ACHN (cell line): ENCODE measurements at regions not wholly inside any gene's neighbourhood (a gene's known extent, or its start where the extent isn't known, plus 50 kb on each side); places are given as distances from the start of the nearest gene placed in this dataset.
A peak's percentile ranks its signal among the peaks of the same experiment; 100 is the strongest.

Source experiments
- DNase-seq: peaks from one replicate; pipeline ENCODE4 v3.0.0-alpha.2; 2015
- in situ Hi-C: cut with HindIII; loops from 2 replicates; pipeline ENCODE4 v1.10.0; 2017; ENCODE audit warnings: low sequenced_read_pairs, low pct_ligation_motif_present, low pct_unique_long_range_greater_than_20kb

DNA sequence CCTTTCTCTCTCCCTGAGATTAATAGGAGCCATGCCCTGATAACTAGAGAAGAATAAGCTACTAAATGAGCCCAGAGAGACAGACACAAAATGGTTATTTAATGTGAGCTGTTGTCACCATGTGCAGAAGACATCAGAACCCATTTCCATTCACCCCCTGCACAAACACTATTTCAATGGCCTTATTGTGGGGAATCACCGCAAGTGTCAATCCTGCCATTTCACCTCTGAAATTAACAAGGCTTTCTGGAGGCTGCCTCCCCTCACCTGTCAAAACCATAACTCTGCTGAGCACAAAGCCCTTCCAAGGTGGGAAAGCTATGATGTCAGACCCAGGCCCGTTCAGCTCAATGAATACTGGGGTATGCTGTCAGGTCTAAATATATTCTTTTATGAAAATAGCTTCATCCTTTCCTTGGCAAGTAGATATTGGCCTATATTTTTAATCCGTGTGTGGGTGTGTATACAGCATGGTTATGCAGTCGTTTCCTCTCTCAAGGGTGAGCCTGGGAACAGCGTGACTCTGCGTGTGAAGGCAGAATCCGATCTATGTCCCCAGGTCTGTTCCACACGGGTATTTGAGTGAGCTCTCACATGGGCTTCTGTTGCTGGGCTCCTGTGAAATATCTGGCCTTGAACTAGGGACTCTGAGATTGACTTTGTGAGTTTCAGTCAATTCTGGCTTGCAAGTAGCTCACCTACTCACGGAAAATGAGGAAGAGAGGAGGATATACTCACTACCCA lies 266.3 kb downstream of the FBXW7 start:
- in situ Hi-C loops = no loop called here
- DNase-seq = no peak

- in situ Hi-C loops = no loop called here
- no peak for DNase-seq
These were observed 268.1 kb downstream of the FBXW7 start for GRCh38 chr4:152267811-152268210.

DNA sequence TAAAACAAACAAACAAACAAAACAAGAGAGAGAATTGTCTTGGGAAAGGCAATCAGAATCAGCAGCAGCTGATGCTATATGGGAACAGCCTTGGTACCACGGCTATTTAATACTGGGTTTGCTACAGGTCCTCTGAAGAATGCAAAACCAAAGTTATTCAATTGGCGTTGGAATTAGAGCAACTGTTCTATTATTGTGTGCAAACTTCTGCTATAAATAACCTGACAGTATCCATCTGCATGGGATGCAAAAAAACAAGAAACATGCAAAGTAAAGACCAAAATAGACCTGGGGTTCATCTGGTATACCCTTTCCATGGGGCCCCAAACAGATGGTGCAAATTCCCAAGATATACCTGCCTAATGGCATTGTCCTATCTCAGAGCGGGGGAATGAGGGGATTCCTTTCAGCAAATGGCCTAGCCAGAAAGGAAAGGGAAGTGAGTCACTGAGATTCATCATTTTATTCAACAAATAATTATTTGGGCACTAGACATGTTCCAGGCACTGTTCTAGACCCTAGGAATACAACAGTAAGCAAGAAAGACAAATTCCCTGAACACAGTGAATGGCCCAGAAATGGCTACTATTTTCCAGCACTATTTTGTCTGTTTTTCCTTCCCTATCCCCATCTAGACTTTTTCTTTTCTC lies 268.9 kb downstream of the FBXW7 start:
- in situ Hi-C loops = no loop called here
- DNase-seq = no peak

- in situ Hi-C loops = no loop called here
- peak; percentile 26 for DNase-seq
These were observed 270.7 kb downstream of the FBXW7 start for GRCh38 chr4:152265149-152265621.

DNA sequence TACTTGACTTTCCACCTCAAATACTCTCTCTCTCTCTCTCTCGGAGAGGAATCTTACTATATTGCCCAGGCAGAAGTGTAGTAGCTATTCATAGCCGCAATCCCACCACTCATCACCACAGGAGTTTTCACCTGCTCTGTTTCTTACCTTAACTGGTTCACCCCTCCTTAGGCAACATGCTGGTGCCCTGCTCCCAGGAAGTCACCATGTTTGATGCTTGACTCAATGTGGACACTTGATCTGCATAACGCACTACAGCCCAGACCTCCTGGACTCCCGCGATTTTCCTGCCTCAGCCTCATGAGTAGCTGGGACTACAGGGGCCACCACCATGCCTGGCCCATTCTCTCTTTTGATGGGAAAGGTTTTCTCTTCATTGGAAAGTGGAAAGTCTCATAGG lies 271.8 kb downstream of the FBXW7 start:
- DNase-seq = no peak
- in situ Hi-C loops = no loop called here

DNA sequence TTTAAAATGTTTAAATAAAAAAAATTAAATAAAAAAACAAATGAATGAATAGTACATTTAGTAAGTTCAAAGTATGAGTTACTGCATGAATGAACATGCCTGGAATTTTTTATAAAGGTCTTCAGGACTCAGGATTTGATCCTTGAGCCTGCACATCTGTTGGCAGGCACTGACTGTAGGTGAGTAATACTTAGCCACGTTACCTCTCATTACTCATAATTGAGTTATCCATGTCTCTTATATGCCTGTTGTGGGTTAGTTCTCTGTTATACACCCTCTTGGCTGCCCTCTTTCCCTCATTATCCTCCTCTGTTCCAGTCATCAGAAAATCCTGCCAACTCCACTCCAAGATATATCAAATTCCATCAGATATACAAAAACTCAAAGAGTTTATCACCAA lies 276.0 kb downstream of the FBXW7 start:
- in situ Hi-C loops = no loop called here
- no peak for DNase-seq

DNA sequence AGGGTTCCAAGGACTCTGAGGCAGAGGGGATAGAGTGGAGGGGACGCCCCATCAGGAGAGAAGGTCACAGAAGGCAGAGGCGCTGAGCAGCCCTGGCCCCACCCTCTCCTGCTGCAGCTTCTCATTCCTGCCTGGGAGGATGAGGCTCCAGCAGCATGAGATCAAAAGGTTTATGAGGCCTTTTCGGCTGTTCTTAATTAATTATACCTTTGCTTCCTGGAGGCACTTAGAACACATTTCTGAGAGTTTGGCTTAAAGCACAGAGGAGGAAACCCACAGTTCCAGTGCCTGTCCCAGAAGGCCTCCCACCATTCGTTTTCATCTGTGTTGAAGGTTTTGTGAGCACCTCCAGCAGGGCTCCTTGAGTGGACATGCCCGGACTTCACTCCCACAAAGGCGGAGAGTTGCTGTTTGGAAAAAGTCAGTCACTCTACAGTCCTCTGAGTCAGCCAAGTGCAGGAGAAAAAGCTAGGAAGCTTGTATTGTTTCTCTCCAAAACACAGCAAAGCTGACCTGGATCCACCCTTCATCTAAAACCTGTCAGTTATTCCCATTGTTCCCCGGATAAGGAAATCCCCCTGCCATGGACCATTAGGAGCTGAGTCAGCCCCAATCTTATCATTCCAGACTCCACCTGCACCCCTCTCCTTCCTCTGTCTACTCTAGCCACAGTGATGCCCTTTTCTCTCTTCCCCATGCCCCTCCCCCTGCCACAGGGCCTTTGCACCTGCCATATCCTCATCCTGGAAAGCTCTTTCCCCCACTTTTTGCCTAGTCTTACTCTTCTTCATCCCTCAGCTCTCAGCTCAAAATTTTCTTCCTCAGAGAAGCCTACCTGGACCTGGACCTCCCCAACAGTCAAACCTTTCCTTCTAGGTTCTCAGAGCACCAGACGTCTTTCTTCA lies 276.8 kb downstream of the FBXW7 start:
- DNase-seq = no peak

GRCh38 chr4:152258391-152258790 lies 277.5 kb downstream of the FBXW7 start:
- in situ Hi-C loops = no loop called here
- no peak for DNase-seq

More for the DNA sequence above, 276.8 kb downstream of the FBXW7 start:
- in situ Hi-C loops = no loop called here

DNA sequence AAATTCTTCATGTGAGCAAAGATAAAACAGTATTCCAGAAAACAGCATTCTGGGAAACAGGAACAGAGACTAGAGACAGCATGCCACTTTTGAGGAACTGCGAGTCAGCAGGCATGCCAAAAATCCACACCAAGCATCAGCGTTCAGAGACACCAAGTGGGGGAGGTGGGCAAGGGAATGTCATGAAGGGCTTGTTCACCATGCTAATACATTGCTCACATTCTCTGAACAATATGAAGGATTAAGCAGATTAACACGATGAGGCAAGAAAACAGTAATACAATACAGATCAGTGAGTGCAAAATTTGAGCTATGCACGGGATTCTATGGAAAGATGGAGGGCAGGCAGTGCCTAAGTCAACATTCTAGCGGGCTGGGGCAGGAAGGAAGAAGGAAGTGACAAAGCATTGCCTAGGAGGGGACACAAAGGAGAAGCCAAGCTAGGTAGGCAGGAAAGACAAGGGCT lies 278.3 kb downstream of the FBXW7 start:
- in situ Hi-C loops = no loop called here
- DNase-seq = no peak

DNA sequence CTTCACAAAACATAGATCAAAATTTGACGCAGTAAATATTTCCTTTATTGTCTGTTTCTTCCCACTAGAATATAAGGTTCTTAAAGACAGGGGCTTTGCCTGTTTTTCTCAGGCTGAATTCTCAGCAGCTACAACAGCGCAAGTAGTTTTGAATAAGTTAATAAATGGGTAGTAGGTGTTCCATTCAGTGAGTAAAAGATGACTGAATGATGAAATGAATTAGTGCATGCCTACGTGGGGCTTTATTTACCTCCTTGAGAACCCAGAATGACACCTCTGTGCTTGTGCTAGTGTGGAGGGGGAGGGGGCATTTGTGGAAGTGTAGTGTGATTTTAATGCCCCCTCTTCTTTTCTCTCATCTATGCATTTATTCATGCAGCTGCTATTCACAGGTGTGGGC lies 278.9 kb downstream of the FBXW7 start:
- in situ Hi-C loops = no loop called here
- no peak for DNase-seq

DNA sequence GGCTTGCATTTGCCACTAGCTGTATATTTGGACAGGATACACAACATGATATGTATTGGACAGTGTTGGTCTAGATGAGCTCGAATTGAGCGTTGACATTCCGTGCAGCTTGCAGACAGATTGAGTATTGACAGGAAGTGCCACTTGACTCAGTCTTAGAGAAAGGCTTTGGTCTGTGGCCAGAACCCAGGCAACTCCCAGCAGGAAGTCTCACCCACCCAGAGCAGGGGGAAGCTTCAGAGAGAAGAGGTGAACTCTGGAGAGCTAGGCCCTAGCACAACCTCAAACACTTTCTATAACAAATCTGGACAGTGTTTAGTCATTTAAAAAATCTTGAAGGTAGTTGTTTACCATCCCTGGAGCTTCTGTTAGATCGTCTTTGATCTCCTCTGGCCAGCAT lies 280.5 kb downstream of the FBXW7 start:
- in situ Hi-C loops = no loop called here
- no peak for DNase-seq

- DNase-seq = no peak
- in situ Hi-C loops = no loop called here
These were observed 287.5 kb downstream of the FBXW7 start for GRCh38 chr4:152248347-152248746.

DNA sequence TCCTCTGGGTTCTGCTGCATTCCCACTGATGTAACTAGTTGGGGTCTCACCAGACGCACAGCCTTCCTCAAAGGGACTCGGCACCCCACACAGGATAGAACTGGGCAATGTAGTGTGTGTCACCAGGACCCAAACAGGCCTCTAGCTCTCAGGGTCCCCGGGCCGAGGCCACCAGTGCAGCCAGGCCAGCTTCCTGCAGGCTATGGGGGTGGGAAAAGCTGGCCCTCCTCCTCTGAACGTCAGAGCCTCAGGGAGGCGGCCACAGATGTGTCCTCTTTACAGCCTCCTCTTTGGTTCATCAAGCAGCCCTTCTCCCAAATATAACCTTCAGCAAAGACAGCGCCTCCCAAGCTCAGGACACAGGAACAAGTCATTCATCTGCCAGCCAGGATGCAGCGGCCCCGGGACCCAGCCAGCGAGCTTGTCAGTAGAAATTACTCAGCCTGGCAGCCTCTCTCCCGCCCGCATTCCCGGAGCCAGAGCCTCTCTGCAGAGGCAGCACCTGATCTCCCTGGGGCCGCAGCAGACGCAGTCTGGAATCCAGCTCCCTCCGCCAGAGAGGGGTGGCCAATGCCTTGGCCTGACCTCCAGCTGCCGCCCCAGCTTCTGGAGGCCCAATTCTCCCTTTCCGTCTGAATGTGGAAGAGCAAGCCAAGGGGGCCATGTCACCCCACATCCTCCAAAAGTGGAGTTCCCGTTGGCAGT lies 288.5 kb downstream of the FBXW7 start:
- no peak for DNase-seq
- in situ Hi-C loops = no loop called here

DNA sequence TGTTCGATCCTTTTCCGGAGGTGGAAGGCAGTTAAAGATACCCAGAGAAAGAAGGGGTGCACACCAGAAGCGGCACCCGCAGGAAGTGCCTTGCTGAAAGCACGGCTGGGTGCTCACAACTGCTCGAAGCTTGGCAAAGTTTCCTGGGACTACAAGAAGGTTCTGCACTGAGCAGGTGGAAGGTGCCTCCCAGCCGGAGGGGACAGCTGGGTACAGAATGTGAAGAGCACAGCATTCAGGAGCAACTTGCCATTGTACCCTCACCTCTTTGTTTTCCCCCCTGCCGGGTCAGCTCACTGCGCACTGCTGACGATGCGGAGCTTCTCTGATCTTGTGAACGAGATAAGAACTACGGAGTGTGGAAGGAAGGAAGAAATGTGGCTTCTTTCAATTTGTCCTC lies 289.2 kb downstream of the FBXW7 start:
- DNase-seq = no peak
- in situ Hi-C loops = no loop called here

GRCh38 chr4:152245680-152246079 lies 290.2 kb downstream of the FBXW7 start:
- DNase-seq = no peak

DNA sequence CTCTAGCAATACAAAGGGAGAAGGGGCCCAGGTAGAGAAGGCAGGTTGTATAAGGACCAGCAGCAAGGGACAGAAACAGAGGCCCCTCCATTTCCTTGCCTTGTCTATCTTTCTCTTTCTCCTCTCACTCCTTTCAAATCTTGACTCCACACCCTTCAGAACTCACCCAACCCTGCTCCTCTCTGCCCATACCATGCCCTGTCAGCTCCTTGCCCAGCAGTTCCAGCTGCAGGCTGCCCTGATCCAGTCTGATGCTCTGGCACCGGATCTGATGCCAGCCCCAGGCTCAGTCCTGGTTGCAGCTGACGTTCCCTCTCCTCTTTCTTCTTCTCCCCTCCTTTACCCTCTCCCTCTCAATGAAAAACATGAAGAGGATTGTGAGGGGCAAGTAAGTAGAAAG lies 291.2 kb downstream of the FBXW7 start:
- DNase-seq = no peak
- in situ Hi-C loops = no loop called here

More at GRCh38 chr4:152245680-152246079, 290.2 kb downstream of the FBXW7 start:
- in situ Hi-C loops = no loop called here

- DNase-seq = no peak
- in situ Hi-C loops = no loop called here
These were observed 291.8 kb downstream of the FBXW7 start for GRCh38 chr4:152243896-152244595.

- in situ Hi-C loops = no loop called here
- no peak for DNase-seq
These were observed 292.7 kb downstream of the FBXW7 start for GRCh38 chr4:152243206-152243605.
